Renal cortex interstitium (tissue), 11 donors: ENCODE measurements at regions not wholly inside any gene's neighbourhood (a gene's known extent, or its start where the extent isn't known, plus 50 kb on each side); places are given as distances from the start of the nearest gene placed in this dataset.

Experiments used
- DNase-seq, 11 donors: peaks; one replicate each; pipeline ENCODE4 v3.0.0-alpha.2; 2013; ENCODE audit warnings: low read depth in 9 of 11, low spot score in 4 of 11; ENCODE audit errors: extremely low read depth in 1 of 11

DNA sequence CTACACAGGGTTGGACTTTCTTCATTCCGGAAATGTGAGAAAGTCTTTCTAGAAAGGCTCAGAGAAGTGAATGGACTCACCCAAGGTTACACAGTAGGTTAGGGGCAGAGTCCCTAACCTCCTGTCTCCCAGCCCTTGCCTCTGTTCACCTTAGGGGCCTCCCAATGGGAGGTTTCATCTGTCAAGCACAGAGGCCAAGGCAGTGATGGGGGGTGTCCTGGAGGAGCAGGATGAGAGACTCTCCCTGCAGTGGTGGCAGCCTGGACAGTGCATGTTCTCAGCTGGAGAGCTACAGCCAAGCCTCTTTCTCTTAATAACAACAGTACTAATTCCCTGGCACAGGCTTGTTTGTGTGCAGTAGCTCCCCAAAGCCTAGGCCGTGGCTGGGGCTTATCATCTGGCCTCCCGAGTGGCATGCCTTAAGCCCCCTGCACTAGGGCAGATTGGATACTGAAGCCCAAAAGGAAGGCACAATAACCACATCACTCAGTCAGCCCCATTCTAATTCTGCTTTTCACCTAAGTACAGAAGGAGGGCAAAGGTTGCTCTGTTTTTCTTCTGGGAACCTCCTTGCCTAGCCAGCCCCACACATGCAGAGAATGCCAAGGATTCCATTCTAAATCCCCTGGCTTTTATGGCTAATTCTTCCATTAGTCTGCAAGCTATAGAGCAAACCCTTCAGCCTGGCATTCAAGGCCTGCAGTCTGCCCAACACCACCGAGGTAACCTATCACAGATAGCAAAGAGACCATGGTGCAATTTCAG, 50.2 kb upstream of the XPA start:
- DNase-seq: no peak

DNA sequence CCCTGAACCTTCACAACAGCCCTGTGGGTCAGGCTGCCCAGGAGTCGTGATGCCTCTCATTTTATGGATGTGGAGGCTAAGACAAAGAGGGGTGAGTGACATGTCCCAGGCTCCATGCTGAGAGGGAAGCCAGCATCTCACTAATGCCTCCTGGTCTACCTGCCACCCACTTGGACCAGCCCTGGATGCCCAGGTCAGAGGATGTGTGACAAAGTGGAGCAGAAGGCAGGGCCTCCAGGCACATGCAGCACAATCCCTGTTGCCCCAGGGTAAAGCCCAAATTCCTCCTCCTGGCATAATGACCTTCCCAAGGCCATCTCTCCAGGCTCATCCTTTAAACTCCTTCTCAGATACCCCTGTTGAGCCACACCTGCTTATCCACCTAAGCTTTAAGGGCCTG, 51.4 kb upstream of the XPA start:
- DNase-seq: no peak

DNA sequence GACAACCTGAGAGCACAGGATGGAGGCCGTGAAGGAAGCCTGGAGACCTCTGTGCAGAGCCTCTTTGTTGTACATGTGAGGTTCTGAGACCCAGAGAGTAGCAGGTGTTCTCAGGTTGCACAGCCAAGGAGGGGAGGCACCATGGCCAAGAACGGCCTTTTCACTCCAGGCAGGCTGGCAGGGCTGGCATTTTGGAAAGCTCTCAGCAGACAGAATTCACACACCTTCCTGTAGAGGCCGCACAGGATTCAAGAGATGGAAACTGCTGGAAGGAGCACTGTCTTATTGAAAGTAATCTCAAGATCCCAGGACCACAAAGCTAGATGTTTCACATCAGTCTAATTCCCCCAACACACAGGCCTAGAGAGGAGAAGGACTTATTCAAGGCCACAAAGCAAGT, 52.8 kb upstream of the XPA start:
- no peak for DNase-seq

DNA sequence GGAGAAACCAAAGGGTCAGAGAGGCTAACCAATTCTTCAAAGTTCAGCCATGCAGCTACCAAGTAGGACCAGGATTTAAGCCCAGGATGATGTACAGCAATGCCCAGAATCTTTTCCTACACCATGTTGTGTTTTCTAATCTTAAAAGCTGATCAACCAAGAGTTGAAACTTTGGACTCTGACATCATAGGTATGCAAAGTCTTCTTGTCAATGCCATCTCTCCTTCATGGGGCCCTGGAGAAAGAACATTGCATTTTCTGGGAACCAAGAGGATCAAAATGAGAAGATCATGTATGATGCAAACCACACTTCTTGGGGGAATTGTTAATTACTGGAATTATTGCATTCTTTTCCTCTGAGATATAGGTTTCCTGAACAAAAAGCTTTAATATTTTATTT, 54.4 kb upstream of the XPA start:
- DNase-seq: no peak

DNA sequence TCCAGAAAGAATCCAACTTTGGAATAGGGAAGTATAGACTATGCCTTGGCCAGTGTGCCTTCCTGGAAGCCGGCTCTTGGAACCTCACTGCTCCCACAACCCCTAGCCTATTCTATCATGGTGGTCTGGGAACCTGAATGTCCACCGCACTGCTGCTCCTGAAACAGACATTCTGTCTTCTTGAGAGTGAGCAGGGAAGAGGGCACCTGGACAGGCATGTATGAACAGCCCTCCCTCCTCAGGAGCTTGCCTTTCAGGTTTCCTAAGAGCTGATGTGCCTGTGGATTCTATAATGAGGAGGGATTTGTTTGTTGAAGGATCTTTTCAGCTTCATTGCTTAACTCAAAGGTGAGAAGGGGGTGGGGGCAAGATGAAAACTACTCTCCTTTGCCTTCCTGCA, 55.1 kb upstream of the XPA start:
- DNase-seq: no peak

DNA sequence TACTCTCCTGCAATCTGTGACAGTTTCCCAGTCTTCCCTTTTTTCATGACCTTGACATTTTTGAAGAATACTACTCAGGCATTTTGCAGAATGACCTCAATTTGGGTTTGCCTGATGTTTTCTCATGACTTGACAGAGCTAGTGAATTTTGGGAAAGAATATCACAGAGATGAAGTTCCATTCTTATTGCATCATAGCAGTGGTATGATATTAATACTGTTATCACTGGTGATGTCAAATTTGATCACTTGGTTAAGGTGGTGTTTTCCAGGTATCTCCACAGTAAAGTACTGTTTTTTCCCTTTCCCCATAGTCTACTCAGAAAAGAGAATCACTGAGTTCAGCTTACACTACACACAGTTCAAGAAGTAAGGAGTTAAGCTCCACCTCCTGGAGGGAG, 56.2 kb upstream of the XPA start:
- DNase-seq: no peak

DNA sequence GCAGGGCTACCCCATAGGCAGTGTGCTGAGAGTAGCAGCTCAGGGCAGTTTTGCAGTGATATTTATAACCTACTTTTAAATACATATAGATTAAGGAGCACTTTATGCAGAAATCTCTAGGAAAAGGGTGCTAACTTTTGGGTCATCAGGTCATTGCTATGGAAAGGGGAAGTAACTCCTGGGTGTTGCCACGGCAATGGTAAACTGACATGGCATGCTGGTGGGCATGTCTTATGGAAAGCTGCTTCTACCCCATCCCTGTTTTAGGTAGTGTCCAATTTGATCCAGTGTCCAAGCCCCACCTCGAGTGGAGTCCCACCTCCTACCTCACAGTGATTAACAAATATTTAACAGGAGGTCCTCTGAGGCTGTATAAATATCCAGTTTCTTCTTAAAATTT, 56.8 kb upstream of the XPA start:
- DNase-seq: no peak

DNA sequence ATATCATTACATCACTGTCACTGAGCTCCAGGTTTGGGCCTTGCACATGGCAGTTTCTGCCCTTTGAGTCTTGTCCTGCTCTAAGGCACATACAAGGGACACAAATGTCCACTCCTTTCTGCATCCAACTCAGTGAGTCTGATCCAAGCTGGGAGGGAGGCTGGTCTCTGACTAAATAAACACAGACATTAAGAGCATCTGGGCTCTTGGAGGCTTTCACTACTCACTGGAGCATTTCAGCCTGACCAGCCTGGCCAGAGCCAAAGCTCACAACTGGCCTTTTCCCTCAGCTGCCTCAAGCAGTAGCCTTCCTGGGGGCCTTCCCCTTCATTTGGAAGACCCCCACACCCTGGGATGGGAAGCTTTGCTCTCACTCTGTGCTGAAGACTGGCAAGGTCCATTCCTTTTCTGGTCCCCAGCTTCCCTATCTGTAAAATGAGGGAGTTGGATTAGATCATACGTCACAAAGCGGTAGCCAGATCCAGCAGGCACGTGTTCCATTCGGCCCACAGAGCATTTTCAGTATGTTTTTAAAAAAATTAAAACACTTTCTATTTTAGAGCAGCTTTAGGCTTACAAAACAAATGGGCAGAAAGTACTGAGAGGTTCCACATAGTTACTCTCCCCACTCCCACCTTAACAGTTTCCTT, 58.6 kb upstream of the XPA start:
- DNase-seq: no peak

DNA sequence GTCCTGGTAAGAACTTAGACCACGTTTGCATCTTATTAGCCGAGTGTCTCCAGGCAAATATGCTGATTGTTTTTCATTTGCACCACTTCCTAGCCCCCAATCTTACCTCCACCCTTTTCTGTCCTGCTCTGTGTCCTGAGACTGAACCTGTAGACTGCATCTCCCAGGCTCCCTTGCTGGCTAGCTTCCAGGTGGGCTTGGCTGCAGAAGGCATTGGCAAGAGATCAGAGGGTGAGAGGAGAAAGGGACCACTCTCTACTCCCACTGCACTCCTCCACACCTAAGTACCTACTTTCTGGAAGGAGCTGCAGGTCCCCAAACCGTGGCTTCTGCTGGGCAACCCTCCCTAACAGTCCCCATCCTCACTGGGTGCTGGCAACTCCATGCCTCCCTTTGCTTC, 59.9 kb upstream of the XPA start:
- no peak for DNase-seq

DNA sequence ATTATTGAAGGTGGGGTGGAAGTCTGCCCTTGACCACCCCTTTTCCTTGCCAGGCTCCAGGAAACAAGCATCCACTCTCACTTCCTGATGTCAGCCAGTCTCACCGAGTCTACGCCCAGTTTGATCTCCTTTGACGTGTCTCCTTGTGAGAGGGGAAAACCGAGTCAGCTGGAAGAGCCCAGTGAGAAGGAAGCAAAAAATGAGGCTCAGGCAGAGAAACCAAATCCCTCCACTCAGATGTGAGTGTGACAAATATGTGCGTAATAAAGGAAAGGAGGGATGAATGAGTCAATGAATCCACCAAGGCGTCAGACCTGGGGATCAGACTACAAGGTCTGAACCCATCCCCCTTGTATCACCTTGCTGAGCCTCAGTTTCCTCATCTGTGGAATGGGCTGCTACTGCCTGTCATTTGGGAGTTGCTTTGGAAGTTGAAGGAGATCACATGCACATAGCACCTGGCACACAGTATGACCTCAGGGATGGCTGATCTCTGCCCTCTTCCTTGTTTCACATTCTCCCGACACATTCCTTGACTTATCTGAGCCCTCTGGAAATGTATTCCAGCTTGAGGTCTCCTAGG, 61.3 kb upstream of the XPA start:
- DNase-seq: no peak

DNA sequence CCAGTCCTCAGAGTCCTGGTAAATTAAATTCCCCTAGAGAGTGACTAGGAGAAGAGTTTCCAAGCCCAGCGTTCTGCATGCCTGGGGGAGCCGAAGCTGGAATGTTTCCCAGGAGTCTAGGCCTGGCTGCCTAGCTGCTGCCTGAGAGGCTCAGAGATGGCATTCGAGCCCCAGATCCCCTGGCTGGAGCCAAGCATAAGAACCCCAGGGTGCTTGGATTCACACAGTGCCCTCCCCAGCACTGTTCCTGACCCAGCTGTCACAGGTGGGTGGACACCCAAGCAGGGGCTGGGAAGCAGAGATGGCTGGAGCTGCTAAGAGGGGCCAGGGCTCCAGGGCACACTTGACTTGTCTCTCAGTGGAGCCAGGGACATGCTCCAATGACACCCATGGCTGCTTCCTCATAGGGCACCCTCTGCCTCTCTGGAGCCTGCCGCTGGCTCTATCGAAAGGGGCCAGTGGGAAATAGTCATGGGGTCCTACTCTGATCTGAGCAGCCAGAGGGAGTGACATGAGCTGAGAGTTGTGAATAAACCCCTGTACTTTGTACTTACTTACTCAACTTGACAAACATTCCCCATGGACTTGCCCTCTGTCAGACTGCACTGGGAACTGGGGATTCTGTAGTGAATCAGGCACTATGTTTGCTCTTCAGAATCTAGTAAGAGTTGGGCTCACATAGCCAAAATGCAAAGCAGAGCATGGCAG, 62.6 kb upstream of the XPA start:
- DNase-seq: no peak

DNA sequence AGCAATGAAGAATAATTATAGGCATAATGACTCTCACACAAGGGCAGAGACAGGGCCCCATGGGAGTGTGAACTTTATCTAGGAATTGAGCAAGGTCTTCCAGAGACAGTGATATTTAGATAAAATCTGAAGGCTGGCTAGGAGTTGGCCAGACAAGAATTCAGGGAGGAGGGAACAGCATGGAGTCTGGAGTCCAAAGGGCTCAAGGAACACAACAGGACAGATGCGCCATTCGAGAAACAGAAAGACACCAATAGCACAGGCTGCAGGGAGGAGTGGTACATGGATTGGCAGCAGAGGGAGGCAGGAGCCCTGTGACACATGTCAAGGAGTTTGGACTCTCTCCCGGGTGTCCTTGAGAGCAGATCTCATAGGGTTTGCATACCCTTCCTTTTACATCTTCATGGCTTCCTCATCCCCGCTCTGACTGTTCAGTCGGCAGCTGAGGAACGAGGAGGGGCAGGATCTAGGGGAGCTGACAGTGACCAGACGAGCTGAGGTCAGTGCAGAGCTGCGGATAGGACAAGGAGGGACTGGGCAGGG, 64.0 kb upstream of the XPA start:
- DNase-seq: no peak

DNA sequence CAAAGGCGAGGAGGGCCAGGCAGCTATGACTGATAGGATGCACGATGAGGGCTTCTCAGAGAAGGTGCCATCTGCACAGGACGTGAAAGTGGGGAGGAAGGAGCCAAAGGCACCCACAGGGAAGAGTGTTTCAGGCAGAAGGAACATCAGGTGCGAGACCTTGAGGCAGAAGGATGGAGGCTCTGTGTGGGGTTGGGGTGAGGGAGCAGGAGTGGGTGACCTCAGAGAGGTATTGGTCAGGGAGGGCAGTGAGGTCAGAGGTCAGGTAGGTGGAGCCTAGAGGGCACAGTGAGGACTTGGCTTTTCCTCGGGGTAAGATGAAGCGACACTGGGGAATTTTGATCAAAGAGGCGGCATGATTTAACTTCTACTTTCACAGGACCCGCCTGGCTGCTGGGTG, 64.7 kb upstream of the XPA start:
- DNase-seq: no peak

DNA sequence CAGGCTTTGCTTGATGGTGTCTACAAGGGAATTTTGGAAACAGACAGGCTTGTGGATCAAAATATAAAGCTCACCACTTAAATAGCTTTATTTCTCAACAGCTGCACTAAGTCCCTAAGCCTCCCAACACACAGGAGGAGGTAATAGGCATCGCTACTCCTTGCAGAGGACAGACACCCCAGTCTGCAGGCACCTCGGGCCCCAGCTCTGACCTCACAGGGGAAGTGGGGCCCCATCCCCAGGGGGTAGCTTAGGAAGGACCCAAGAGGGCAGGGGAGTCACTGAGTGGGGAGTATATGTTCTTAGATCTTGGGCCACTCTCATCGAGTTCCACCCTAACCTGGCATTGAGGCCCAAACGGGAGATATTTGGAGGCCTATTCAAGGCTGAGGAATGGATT, 66.7 kb upstream of the XPA start:
- no peak for DNase-seq

DNA sequence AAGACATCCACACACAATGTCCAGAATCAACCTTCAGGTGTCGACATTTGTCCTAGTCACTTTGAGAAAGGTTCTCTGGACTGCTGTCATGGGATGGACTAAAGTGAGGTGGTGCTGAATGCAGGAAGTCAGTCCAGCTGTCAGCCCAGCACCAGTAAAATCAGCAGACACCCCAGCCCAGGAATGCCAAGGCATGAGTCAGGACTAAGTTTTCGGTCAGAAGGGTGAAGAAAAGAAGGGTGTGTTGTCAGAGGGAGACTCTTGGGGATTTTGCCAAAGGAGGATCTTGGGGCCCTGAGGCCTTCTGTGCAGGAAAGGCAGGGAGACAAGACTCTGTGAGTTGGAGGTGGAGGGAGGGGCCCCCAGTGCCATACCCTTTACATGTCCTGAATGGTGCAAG, 69.0 kb upstream of the XPA start:
- no peak for DNase-seq

DNA sequence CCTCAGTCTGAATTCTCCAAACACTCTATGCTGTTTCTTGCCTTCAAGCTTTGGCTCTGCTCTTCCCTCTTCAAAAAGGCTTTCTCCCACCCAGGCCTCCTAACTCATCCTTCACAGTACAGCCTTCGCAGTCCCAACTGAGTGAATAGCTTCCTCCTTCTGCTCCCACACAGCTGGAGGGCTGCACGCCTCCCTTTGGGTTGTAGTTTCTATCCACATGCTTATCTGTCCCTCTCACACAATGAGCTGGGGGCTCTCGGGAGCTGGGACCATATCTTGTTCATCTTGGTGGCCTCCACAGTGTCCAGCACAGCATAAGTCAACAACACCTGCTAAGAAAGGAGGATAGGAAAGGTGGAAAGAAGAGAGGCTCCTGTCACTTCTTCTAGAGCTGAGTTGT, 69.5 kb upstream of the XPA start:
- DNase-seq: no peak

DNA sequence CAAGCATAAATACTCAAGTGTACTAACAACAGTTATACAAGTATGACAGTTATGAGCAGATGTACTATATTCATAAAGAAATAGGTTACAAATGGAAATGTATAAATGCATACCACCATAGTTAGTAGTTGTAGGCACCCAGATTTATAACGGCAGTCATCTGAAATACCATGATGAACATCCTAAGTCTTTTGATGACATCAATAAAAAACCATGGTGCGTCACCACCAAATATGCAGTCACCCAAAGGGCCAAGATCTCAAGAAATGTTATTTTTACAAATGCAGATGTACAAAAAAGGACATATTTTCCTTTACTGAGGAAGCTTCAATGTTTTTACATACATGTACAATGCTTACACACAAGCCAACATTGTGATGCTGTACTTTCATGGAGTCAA, 70.8 kb upstream of the XPA start:
- no peak for DNase-seq

DNA sequence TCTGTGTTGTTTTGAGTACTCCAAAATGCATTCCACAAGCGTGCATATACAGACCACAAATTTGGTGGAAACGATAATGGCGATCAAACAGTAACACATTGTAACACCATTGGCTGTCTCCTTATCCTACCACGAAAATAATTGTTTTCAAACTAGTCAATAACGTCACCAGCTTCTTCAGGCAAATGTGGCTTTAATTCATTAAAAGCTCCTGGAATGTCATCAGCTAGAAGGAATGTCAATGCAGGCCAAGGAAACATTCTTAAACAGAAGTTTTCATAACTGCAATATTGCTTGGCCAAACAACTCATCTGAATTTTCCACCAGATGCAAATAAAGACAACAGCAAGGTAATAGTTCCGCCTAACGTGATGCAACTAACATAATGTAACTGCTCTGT, 71.6 kb upstream of the XPA start:
- DNase-seq: no peak

DNA sequence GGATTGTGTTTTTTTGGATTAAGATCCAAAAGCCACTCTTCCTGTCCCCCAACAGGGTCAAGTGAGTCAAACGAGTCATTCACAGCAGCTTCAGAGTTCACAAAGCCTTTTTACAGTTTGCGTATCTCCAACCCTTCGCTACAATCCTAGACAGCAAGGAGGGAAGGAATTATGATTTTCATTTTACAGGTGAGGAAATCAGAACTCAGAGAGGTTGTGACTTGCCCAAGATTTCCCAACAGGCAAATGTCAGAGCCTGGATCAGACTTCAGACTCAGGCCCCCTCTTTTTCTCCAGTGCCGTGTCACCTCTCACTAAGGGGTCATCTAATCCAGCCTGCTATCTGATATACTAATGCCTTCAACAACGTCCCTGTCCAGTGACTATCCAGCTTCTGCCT, 72.1 kb upstream of the XPA start:
- no peak for DNase-seq

DNA sequence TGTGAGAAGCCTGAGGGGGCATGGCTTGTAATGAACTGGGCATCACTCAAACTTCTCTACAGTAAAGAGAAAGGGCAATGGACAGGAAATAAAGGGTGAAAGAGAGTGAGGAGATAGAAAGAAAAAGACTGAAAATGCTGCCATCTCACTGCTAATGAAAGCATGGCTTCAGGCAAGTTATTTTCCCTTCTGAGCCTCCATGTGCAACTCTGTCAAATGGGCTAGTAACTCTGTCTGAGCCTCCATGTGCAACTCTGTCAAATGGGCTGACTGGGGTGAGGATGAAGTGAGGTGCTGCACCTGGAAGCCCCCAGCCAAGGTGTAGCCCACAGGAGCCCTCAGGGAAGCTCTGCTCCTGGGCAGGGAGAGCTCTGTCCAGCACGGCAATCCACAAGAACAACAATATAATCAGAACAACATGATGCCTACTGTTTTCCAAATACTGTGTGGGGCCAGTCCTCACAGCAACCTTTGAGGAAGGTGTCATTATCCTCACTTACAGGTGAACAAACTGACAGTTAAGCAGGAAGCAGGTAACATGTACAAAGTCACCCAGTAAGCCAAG, 73.8 kb upstream of the XPA start:
- DNase-seq: no peak
